ENCODE measurements at regions not wholly inside any gene's neighbourhood (a gene's known extent, or its start where the extent isn't known, plus 50 kb on each side); places are given as distances from the start of the nearest gene placed in this dataset.

DNA sequence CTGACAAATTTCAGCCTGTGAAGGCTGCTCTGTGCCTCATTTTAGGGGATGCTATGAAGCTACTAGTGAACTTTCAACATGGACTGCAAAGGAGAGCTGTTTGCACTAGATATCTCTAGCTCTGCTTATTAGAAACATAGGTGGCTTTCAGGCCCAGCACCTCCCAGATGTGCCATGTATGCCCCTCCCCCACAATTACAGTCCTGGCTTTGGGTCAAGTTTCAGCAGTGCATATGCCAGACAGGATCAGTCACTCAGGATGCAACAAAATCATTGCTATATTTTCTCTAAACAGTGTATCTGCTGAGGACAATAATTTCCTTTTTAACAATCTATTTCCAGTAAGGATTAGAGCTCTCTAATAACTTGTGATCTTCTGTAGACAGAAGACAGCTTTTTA is 178.8 kb upstream of the STAC start:
- no peak for DNase-seq

DNA sequence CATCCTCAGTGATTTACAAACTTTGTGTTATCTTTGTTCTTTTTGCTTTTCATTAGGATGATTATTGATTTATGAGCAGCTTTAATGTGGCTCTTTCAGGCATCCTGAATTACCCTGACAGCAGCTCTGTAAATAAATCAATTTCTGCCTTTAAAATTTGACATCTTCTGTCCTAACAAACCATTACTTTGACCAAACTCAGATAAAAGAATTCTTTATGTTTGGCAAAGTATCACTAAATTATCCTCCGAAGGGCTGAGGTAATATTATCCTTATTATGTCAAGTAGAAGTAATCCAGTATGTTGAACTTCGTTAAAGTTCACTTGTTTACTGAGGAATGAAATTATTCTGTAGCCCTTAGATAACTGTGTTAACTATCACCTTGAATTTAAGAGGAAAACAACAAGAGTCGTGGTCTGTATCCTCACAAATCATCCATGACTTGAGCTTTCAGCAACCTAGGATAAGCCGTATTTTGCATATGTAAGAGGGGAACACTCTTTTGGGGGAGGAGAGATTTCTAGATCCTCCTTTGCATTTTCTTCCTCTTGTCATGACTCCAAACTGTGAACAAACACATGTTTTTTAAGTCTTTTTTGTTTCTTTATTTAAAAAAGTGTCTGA is 173.2 kb upstream of the STAC start:
- DNase-seq = no peak

DNA sequence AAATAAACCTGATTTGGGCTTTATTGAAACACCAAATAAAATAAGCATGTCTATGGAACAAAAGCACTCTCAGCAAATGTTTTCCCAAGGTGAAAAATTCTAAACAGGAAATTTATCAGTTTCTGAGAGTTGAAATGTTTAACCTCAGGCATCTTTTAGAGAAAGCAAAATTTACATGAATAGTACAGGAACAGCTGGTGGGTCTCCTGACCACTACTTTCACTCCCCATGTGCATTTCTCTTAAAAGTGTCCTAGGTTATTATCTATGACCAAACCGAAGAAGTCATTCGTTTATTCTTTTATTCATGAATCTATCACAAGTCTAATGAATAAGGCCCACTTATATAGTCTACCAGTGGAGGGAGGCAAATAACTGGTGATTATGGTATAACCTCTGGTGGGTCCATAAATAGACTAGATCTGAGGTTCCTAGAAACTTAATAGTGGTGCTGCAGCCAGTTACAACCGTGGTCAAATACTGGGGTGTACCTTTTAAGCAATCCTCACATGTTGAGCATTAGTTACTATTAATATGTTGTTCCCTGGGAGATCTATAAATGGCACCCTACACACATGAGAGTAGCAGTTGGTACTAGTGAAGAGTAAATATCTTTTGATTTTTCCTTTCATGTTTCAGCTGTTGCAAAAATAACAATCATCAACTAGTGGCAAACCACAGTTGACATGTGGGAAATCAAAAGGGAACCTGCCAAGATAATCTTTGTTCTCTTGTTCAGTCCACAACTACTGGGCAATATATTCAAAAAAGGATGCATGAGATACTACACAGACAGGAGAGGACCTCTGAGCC is 169.3 kb upstream of the STAC start:
- DNase-seq = no peak

DNA sequence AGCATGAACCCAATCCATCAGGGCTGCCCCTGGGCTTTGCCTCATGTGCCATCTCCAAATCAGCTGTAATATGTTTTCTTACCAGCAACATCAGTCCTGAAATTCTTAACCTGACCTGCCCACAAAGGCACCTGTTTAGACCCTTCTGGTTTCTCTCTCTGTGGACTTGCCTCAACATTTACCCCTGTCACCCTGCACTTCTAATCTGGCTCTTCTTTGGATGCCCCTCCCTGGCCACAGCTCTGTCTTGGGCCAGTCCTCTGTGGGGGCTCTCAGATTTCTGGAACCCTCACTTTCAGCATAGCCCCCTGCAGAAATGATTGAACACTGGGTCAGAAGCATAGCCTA is 168.7 kb upstream of the STAC start:
- no peak for DNase-seq

DNA sequence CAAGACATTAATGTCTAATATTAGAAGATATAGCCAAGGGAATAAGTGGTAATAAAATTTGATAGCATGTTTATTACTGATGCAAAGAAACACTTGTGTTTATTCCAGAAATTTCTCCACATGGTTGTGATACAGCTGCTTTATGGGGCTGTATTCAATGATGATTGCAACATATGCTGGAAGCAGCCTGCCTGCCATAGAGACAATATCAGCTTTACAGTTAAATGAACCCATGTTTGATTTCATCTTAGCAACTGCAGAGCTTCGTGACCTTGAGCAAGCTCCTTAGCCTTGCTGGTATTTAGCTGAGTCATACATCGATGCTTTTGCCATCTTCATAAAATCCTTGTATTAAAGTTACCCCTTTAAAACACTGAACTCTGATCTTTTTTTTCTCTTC is 168.1 kb upstream of the STAC start:
- no peak for DNase-seq

DNA sequence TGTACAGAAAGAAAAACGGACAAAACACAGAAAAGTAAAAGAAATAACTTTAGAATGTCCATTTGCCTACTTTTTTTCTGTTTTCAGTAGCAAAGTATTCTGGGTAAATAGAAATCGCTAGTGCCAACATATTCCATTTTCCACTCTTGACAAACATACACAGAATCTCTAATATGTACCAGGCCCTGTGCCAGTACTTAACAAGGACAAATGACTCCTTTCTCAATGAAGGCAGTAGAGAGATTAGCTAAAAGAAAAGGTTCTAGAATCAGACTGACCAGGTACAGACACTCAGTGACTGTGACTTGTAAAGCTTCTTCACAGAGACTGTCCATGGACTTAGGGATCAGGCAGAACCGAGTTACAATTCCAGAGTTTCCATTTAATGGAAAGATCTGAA is 165.8 kb upstream of the STAC start:
- no peak for DNase-seq

DNA sequence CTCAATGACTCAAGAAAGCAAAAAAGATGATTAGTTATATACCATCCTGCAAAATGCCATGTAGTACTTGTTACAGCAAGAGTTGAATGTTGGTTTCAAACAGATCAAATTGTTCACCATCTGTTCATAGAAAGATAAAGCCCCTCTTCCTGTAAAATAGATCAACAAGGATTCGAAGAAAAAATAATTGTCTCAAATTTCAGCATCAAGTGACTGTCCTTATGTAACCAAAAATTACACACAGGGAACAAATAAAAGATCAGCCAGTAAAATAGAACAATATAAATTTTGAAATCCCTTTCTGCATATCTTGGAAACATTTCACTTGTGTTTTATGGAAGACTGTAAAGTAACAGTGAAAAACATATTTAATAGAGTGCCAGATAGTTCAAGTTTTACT is 165.1 kb upstream of the STAC start:
- DNase-seq = no peak

DNA sequence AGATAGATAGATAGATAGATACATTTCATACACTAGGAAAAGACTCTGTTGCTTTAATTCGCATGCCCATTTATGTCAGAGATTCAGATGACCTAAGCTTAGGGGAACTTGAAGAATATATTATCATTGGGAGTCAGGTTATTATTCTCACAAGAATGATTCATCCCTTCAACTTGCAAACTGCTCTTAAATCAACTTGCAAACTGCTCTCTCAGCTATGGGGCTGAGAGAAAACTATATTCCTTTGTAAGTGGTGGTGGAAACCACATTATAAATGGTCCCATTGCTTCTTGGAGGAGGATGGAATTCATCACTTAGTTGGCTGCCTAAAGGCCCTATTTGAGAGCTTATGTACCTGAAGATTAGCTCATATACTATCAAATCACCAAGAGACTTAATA is 160.9 kb upstream of the STAC start:
- DNase-seq = no peak

DNA sequence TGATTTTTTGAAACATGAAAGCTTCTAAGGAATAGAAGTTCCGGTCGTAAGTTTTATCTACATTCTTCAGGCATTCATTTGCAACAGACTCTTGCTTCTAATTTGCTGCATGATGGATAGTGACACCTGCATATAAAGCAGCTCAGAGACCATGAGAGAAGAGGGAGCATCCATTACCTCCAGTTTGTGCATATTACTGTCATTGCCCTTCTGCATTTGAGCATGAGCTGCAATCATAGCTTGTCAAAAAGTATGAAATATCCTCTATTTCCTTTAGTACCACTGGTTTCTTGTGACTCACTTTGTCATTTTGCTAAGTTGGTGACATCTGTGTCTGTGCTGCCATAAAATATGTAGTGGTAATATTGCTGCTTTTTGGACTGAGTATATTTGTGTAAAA is 160.1 kb upstream of the STAC start:
- DNase-seq = no peak

DNA sequence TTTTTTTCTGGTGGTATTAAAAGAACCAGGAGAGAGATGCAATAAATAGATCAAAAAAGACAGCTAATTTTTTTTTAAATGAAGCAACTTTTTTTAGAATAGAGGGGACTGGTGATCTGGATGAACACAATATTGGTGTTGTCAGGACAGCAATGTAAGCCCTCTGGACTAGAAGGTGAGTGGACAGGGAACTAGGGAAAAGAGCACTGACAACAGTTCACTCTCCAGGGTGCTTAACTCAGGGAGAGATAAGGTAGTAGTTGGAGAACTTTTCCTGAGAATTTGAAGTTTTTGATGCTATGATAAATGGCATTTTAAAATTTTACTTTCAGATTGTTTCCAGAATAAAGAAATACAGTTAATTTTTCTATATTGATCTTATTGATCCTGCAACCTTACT is 158.3 kb upstream of the STAC start:
- no peak for DNase-seq

DNA sequence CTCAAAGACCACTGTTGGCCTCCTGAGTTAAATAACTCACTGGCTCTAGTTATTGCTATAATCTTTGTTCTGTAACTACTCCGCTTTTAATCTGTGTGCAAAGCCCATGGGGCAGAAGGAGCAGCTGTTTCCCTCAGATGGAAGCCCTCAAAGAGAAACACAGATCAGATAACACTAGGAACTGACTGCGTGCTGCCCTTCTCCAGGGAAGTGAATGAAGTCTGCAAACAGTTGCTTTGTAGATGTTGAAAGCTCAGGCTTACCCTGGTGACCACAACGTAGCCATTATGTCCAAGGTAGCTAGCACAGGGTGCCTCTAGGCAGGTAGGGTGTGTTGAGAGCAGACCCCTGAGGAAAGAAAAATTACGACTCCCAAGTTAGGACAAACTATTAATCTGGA is 152.3 kb upstream of the STAC start:
- DNase-seq = no peak

DNA sequence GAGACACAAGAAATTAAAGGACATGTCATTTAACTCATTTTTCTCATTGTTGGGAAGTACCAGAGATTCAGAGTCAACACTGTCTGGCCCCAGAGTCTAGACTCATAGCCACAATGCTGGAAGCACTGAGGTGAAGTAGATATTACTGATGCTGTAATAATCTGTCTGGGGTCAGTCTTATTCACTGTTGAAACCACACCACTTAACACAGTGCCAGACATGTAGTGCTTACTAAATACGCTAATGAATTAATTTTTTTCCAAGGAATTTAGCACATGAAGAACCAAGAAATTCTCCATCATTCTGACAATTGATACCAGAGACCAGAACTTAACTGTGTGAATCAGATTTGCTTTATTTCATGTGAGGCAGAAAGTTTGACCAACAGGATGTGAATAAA is 150.8 kb upstream of the STAC start:
- no peak for DNase-seq

DNA sequence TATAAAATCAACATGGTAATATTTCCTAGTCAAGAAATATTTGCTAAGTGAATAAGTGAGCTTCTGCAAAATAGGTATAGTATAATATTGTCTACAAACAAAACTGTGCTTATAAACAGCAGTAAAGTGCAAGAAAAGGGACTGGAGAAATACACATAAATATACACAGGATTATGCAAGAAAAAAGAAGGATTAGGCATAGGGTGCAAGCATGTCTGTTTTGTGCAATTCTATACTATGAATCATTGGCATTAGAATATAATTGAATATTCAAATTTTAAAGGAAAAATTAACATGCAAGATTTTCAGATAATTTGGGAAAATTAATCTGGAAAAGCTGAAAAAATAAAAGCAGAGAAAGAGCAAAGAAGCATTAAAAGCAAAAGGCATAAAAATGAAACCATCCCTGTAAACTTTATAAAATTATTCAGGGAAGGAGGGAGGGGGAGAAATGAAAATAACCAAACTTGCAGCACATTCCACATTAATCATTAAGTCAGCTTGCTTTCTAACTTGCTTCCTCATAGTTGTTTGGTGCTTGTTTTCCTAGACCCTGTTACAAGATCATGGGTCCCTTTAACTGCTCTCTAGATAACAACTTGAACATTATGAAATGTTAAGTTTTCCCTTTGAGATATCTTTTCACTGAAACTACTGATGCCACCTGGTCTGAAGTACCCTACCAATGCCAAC is 147.4 kb upstream of the STAC start:
- DNase-seq = no peak

DNA sequence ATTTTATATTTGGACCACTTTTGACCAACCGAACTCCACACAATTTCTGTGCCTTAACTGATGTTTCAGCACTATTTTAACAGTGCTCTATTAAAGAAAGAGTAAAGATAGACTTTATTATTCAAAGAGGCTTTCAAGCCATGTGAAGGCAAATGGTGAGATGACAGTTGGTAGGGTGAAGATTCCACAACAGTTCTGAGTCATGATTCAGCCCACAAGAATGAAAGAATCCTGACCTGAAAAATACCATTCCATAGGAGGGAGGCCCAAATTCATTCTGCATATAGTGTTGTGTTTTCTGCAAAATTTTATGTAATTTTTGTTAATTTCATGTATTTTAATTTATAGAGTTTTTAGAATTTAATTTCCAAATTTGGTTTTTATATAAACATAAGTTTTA is 135.6 kb upstream of the STAC start:
- no peak for DNase-seq

DNA sequence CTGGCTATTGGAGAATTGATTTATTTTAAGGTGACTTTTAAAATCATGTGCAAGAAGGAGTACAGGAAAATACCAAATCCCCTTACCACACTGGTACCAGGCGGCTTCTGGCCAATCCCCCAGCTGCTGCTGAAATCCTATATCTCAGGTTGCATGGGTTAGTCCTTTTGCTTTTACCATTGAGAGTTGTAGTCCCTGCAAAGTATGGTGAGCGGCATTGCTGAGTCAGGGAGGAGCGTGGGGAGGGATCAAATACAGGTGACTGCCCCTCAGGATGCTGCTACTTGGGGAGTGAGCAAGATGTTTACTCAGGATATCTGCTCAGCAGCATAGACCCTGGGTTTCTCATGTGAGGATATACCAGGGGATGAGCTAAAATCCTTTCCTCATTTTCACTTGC is 131.9 kb upstream of the STAC start:
- no peak for DNase-seq

DNA sequence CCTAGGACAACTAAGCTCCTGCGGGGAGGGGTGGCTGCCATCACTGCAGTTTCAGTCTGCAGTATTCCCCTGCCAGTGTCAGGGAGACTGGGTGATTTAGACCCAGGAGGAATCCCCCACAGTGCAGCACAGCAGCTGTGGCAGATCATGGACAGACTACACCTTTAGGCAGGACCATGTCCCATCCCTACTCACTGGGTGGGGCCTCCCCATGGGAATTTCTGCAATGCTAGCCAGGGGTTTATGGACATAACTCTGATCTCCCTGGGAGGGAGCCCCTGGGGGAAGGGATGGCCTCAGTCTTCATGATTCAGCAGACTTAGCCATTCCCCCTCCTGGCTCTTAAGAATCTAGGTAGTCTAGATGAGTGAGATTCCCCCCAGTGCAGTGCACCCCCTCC is 130.1 kb upstream of the STAC start:
- no peak for DNase-seq

DNA sequence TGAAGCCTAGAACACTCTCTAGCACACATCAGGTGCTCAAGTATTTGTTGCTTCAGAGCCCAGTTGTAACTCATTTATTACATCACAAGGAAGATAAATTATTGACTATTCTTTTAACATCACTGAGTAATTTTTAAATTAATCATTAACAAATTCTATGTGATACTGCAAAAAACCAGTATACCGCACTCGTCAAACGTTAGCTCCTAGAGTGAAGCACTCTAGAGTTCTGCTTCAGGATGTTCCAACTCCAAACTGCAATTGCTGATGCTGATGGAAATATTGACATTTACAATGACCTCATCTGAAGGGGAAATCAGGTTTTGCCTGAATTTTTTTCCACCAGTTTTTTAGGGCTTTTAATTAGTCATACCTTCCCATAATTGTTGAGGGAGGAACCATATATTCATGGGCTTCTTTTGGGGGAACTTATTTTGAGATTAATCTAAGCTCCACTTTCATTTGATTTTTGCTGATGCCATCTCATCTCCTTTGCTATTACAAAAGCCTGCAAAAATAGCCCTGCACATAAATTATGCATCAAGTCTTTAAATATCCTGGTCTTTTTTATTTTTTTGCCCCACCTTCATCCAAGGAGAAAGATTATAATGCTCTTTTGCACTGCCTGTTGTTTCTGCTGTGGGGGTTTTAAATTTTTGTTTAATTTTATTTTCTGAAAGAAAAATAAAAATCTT is 123.0 kb upstream of the STAC start:
- no peak for DNase-seq

DNA sequence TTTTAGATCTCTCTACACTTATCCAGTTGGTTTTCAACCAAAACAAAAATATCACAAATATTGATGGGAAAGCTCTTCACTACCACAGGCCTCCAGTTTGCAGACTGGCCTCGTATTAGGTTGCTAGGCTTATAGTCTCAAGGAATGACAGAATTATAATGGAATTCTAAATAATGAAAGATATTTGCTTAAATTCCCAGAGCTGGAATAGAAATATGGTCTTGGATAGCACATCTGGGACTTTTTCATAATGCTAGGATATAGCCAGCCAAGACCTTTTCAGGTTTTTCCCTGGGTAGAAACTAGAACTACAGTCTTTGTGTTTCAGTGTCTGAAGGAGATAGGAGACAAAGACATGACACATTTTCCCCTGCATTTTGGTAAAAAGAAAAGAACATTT is 121.9 kb upstream of the STAC start:
- no peak for DNase-seq

DNA sequence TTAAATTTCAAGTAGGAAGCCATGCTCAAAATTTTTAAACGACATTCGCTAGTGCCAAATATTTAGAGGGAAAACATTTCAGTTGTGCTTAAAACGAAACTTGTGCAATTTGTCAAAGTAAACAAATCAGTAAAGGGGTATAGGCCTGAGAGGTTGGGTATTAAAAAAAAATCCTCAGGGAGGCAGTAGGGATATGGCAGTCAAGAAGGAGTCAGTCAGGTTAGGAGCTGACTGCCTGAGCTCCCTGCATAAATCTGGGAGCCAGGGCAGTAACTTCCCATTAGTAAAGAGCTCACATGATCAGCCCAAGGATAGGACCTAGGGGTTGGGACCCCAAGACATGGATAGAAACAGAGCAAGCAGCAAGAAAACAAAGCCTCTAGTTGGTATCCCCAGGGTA is 120.7 kb upstream of the STAC start:
- DNase-seq = no peak

DNA sequence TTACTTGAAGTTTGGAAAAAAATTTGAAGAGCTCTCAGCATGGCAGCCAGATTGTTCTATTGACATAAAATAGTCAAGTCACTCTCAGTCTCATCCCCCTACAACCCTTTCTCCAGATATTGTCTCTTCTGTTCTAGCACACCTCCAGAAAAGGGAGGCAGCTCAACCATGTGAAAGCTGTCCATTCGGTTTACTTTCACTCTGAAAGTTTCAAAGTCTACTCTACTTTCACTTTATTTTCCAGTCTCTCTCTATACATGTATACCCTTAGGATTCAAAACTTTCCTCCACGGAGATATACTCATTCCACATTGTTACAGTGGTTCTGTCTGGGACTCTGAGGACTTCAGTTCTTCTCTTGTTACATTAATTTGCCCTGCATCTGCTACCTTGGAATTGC is 111.0 kb upstream of the STAC start:
- DNase-seq = no peak

DNA sequence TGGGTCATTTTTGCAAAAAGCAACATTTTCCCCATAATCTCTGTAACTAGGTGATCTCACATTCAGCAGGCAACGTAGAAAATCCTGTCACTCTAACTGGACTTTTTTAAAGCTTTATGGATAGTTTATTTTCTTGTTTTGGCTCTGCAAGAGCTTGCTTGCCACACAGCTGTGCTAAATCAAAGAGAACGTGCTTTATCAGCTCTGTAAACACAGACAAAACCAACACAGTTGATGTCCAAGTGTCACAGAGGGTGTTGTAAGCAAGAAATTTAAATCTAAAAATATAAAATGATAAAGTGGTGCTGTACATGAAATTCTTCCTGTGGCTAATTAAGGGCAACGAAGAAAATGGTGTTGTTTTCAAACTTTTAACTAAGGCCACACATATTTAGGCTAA is 97.5 kb upstream of the STAC start:
- no peak for DNase-seq

DNA sequence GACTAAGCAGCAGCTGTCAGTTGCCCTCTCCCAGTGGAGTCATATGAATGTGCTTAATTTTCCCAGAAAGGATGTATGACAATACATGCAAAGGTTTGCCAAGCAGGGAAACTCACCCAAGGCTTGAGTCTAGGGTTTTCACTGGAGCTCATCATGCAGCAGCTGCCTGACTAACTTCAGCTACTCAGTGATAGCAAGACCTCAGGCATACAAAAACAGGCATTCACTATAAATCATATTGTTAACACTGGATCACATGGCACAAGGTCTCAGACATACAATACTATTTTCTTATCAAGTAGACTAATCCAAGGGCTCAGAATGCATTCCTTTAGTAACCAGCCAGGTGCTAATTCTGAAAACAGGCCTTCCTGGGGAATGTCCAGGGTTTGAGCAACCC is 85.0 kb upstream of the STAC start:
- DNase-seq = no peak

DNA sequence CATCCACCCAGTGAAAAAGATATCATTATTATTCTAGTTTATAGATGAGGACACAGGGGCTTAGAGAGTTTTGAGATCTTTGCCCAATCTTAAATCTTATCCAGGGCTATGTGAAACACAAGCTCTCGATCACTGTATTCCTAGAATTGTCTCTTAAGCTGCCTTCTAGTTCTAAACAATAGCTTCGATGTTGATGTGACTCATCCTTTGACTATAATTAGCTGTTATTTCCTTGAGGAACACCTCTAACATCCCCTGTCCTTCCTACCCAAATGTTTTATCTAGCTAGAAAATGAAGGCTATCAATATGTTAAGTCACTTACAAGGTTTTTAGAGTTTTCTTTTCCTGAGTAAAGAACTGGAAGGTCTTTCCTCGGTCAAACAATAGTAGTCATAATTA is 83.1 kb upstream of the STAC start:
- no peak for DNase-seq

DNA sequence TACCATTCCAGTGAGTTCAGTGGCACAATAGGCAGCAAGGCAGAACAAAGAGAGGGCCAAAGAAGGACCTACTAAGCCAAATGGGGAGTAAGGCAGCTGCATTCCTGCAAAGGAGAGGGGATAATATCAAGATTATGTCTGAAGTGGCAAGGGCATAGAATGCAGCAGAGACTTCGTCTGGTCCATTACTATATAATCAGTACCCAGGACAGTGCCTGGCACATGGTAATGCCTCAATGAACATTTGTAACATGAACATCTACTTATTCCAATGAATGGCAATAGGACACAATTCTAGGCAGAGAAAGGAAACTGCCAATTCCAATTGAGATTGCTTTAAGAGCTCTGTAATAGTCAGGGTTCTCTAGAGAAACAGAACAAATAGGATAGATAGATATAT is 82.1 kb upstream of the STAC start:
- DNase-seq = no peak
